HT1080 (cell line): ENCODE measurements at regions not wholly inside any gene's neighbourhood (a gene's known extent, or its start where the extent isn't known, plus 50 kb on each side); places are given as distances from the start of the nearest gene placed in this dataset.
"Not testable (repeated sequence)": the region's sequence is repeated elsewhere in the genome, so short reads cannot be mapped to it uniquely, and the experiment has no call there.

Experiments
- DNase-seq: peaks from one replicate; pipeline ENCODE4 v3.0.0-alpha.2; 2015; ENCODE audit warnings: low read depth

DNA sequence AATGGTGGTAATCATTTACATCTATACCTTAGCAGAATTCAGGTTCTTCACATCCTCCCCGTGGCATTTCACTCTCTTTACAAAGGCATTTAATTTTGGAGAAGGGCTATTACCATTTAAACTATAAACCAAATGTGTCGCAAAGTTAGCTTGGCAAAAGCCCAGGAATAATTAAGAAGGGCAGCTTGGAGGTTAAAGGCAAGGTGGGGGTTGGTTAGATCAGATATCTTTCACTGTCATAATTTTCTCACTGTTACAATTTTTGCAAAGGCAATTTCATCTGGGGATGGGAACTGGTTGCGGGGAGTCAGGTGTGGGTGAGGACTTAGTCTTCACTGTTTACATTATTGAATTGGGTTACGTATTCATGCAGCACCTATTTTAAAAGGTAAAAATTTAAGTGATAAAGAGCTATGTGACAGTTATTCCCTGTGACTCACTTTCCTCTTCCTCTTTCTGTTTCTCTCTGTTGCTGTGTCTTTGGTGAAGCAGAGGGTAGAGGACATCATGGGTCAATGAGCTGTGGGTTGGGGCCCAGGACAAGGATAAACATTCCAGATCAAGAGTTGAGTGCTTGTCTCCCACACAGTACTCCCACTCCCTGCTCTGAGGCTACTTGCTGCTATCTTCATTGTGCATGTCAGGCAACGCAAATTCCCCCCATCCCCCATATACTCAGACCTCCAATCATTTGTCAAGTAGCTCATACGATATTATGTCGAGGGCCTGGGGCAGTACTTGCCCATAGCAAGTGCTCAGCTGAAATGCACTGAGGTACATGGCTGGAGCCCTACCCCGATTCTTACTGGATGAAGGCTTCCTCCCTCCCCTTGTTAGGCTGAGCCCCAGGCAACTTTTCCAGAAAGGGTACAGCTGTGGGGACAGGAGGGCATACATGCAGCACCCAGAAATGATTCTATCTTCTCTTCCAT, 223.1 kb upstream of the MYLIP start:
- DNase-seq = no peak

DNA sequence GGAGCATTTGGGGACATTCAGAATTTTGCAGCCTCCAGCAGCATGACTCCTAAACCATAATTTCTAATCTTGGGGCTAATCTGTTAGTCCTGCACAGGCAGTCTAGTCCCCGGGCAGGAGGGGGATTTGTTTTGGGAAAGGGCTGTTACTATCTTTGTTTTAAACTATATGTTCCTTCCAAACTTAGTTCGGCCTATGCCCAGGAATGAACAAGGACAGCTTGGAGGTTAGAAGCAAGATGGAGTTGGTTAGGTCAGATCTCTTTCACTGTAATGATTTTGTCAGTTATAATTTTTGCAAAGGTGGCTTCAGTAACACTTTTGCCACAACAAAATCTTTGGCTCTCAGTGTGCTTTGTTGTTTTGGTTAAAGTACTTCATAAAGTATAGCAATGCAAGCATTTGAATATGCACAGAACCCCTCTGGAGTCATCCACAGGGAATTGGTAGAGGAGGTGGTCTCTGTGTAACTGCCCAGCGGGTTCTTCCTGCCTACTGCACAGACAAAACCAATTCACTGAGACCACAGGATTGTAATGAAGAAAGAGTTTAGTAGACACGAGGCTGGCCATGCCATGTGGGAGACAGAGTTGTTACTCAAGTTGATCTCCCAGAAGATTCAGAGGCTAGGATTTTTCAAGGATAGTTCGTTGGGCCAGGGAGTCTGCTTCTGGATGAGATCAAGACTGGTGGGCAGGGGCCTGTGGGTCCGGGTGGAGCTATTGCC, 224.1 kb upstream of the MYLIP start:
- DNase-seq = no peak

DNA sequence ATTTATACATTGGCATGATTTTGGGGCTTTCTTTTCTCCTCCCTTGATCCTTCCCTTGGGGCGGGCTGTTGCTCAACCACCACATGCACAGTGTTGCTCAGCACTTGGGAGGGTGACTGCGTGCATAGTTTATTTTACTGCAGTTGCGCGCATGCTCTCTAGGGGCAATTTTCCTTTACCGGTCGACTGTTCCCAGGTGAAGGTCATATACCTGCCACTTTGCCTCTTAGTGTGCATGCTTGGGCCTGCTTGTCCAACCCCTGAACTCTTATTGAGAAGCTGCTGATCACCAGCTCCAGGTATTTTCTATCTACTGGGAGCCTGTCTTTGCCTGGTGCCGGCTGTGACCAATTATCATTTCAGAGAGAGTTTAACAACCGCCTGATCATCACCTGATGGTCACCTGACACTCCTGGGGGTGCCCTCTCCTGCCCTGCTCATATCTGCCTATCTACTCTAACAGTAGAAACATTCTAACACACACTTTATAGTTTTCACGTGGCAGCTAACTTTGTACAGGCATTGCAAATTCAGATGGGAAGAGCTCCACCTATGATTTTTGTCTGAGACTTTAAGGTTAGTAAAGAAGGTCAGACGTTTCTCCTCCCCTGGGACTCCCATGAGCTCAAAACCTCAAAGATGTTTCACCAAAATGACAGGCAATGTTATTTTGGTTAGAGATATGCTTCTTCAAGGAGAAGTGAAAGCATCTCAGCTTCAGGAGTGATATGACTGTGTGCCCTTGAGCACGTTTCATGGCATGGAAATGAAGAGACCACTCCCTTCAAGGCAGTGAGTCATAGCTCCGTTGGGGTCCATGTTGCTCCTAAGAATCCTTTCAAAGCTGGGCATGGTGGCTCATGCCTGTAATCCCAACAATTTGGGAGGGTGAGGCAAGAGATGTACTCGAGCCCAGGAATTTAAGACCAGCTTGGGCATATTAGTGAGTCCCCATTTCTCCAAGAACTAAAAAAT, 227.5 kb upstream of the MYLIP start:
- peak; percentile 7 for DNase-seq

DNA sequence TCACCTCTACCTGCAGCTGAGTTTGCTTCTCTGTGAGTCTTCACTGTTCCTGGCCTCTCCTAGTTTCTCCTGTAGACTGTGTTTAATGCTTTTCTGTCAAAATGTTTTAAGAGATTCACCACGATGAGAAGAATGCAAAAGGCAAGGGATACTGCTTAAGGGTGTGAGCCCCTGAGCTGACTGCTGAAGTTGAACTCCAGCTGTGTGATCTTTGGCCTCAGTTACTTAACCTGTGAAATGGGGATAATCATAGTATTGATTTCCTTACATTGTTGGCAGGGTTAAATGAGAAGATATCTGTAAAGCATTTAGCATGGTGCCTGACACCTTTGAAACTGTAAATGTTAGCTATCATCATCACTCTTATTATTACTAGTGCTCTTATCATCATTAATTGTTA, 230.2 kb upstream of the MYLIP start:
- DNase-seq = no peak

DNA sequence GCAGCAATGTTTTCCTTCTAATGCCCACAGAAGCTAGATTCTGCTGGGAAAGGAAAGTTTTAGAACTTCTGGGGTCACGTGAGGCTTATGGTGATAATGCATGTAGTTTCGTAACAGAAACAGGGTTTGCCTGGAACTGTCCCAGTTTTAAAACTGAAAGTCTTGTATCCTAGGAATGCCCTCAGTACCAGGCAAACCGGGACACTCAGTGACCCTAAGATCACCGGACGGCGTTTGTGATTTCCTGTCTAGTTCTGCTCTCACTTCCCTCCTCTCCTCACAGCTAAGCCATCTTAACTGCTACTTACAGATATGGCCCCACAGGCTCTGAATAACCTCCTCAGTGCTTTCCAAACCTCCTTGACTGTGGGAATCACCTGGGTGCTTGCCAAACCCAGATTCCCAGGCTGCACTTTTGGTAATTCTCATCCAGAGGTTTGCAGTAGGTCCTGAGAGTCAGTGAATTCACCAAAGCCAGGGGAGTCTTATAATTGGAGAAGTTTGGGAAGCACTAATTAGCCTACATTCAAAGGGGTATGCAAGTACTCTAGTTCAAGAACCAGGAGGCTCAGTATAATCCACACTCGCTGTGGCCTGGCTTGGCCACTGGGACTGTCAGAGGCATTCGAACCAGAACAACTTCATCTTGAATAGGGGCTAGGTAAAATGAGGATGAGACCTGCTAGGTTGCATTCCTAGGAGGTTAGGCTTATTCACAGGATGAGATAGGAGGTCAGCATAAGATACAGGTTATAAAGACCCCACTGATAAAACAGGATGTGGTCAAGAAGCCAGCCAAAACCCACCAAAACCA, 231.6 kb upstream of the MYLIP start:
- peak; percentile 16 for DNase-seq

DNA sequence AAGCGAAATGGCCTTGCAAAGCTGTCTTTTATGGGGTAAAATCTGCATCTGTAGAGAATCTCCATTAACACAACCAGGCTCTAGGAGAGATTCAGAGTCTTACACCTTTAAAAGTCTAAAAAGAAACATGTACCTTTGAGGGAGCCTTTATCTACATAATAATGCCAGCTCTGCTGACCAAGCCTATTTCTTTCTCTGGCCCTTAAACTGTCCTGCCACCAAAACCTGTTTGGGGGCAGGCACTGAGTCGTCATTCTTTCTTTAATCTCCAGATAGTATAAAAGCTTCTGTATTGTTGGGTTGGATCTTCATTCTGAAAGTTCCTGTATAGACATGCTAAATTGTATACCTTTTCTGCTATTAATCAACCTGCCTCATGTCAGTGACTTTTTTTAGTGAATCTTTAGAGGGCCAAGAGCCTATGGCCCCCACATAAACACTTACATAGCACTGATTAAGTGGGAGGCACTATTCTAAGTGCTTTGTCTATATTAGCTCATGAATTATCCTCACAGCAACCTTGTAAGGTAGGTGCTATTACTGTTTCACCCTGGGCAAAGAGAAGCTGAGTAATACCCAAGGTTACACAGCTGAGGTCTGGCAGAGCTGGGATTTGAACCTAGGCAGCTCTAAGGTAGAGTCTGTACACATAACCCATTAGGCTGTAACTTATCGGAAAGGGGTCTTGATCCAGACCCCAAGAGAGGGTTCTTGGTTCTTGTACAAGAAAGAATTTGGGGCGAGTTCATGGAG, 232.3 kb upstream of the DTNBP1 start:
- no peak for DNase-seq

DNA sequence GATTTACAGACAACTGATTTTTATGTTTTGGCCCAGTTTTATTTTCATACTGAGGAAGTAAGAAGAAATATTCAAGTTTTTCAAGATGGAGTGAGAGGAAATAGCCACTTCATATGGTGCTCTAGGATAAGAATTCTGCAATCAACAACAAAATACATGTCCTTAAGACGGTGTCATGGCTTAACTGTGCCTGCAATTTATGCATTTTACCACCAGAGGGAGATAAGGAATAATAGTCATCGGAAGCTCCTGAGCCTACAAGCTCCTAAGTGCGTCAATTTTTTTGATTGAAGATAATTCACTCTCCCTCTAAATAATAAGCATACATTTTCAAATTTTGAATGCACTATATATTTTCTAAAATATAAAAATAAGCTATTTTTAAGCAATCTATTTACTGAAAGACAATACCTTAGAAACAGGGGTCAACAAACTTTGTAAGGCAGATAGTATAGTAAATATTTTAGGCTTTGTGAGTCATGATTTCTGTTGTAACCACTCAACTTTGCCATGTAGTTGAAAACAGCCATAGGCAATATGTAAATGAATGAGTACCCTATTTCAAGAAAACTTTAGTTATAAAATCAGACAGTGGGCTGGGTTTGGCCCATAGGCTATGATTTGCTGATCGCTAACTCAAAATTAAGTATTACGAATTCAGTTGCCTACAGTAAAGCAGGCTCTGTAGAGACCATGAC, 230.9 kb upstream of the DTNBP1 start:
- peak; percentile 38 for DNase-seq

DNA sequence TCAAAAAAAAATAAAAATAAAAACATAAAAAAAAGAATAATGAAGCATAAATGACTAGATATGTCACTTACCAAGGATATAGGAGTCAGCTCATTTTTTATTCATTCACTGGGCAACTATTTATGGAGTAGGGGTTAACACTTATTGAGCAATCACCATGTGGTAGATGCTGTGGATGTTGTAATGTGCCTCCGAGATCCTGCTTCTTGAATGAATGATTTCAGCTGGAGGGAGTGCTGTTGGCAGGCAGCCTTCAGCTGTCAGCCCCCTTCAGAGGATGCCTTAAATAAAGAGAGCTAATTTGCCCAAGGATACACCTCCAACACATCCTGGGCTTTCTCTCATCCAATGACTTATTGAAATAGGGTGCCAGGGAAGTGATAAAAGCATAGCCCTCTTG, 229.5 kb upstream of the DTNBP1 start:
- DNase-seq = no peak

DNA sequence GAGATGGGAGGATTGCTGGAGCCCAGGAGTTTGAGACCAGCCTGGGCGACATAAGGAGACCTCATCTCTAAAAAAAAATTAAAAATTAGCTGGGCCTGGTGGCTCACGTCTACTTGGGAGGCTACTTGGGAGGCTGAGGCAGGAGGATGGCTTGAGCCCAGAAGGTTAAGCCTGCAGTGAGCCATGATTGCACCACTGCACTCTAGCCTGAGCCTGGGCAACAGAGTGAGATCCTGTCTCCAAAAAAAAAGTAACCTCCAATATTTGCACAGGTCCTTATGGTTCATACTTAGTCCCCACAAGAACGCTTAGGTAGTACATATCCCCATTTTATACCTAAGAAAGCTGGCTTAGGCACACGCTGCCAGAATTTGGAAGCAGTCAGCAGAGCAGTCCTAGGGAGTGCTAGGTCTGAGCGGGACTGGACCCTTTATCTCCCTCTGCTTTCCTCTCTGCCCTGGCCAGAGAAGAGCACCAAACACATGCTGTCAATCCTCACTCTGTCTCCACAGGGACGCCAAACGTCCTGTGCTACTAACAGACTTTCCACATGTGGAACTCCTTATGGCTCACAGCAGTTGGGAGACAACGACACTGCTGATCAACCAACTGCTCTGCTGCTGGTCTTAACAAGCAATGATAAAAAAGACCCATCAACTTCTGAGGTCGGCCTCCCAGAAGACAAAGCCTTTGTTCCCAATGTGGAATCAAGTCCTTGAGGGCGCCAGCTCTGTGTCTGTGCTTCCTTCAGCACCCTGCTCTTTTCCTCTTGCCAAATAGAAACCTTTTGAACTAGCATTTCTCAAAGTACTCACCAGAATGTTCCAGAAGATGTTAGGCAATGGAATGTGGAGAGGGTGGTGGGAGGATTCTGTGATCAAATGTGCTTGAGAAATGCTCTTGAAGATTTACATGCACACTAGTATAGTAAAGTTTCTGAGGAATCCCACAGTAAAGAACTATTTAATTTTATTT, 226.3 kb upstream of the DTNBP1 start:
- DNase-seq = no peak

DNA sequence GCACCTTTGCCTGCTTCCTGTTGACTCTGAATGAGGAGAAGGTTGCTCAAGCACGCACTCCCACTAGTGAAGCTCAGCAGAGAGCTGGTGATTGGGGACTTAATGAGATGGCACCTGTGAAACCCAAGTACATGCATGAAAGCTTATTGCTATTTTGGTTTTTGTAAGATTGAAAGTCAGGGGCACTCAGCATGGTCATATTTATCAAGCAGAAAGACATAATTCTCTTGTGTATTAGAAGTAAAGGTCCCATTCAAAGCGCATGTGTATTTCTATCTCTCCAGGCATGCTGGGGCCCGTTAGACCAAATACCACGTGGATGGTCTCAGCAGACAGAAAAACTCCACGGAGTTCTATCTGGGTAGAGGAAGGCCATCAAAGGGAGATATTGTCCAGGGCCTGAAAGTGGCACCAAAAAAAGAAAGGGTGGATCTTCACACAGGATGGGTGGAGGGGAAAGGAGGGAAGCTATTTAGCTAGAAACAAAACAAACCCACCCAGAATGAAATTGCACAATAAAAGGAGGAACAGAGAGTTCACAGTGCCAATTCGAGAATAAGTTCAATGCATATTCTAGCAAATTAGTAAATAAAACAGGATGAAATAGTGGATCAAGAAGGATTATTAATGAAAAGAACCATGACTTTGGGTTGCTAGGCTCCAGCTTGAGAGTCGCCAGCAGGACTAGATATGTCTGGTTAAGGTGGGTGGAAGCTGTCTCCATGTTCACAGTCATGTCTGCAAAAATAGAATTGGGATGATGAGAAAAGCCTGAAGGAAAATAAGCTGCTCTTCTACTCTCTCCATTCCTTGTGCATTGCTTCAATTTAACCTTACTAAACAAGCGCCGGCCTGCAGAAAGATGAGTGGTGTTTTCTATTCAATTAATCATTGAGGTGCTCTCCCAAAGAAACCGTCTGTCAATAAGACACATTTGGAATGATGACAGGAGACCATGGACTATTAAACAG, 224.9 kb upstream of the DTNBP1 start:
- DNase-seq = no peak

DNA sequence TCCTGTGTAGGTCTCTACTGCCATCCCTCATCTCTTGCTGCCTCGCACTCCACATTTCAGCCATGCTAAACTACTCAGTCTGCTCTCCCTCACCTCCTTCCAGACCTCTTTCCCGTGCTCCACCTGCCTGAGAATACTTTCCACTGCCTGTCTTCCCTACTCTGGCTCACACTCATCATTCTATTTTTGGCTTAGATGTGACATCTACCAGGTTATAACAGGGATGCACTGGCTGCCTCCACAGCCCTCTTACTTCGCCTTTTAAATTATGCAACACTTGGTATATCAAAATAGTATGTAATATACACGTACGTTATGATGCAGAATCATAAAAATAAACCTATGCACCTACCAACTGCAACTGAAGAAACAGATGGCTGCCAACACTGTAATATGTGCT, 222.8 kb upstream of the DTNBP1 start:
- no peak for DNase-seq

DNA sequence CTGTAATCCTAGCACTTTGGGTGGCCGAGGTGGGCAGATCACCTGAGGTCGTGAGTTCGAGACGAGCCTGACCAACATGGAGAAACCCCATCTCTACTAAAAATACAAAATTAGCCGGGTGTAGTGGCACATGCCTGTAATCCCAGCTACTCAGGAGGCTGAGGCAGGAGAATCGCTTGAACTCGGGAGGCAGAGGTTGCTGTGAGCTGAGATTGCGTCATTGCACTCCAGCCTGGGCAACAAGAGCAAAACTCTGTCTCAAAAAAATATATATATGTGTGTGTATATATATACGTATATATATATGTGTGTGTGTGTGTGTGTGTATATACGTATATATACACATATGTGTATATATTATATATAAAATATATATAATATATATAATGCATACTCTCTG, 220.8 kb upstream of the DTNBP1 start:
- DNase-seq = not testable (repeated sequence)

DNA sequence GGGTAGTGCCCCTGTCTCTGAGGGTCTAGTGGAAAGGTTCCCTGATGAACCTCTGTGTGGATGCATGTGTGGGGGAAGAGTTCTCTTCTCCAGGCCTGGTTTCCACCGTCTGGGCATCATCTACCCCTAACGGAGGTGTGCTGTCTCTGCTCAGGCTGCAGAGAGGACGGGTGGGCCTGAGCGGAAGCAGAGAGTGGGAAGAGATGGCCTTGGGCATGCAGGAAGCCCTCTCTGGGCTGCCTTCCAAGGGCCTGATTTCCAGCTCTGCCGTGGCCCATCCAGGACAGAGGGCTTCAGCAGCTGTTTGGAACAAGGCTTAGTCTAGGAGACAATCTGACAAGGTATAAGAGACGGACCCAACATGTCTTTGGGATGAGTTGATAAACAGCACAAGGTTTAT, 220.1 kb upstream of the DTNBP1 start:
- DNase-seq = no peak

DNA sequence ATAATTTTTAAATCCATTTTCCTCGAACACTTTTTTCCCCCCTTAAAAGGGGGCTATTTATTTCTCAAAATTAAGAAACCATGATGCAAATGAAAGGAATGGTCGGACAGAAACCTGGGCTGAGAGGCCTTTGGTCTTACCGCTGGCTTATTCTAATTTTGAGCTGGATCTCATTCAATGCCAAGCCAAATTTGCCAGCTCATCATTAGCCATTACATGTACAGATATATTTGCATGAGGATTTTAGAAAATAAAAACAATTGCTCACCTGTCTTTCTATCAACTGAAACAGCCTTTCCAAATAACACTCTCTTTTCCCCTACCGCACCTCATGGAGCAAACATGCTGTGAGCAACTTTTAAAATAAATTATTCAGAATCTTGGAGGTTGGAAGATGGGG, 219.5 kb upstream of the DTNBP1 start:
- DNase-seq = no peak

DNA sequence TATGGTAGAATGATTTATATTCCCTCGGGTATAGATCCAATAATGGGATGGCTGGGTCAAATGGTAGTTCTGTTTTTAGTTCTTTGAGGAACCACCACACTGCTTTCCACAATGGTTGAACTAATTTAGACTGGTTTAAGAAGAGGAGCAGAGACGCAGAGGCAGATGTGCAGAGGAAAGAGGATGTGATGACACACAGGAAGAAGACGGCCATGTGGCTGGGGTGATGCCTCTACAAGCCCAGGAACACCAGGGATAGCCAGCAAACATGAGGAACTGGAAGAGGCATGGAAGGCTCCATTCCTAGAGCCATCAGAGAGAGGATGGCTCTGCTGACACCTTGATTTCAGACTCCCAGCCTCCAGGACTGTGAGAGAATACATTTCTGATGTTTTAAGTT, 218.3 kb upstream of the DTNBP1 start:
- DNase-seq = peak; percentile 18

DNA sequence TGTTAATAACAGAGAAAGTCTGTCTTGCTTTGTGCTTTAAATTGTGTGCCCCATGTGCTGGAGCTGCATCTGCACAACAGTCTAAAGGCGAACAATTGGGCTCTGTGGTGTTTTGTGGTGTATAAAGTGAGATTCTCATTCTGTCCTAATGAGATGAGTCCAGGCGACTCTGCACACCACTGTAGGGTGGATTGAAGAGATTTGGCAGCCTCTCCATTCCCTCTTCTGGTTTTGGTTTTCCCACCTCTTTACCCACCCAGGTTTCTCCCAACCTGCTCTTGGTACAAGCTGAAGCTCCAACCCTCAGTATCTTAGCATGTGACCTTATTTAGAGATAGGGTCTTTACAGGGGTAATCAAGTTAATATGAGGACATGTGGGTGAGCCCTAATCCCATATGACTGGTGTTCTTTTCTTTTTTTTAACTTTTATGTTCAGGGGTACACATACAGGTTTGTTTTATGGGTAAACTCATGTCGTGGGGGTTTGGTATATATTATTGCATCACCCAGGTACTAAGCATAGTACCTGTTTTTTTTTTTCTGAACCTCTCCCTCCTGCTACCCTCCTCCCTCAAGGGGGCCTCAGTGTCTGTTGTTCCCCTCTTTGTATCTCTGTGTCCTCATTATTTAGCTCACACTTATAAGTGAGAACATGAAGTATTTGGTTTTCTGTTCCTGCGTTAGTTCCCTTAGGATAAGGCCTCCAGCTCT, 217.6 kb upstream of the DTNBP1 start:
- DNase-seq = no peak
